Nucleus accumbens (tissue), 56 donors: ENCODE measurements at regions not wholly inside any gene's neighbourhood (a gene's known extent, or its start where the extent isn't known, plus 50 kb on each side); places are given as distances from the start of the nearest gene placed in this dataset.

Experiments
- DNase-seq, 56 donors: peaks; one replicate each; lab custom pipeline; 2025; lab: John Stamatoyannopoulos, UW

DNA sequence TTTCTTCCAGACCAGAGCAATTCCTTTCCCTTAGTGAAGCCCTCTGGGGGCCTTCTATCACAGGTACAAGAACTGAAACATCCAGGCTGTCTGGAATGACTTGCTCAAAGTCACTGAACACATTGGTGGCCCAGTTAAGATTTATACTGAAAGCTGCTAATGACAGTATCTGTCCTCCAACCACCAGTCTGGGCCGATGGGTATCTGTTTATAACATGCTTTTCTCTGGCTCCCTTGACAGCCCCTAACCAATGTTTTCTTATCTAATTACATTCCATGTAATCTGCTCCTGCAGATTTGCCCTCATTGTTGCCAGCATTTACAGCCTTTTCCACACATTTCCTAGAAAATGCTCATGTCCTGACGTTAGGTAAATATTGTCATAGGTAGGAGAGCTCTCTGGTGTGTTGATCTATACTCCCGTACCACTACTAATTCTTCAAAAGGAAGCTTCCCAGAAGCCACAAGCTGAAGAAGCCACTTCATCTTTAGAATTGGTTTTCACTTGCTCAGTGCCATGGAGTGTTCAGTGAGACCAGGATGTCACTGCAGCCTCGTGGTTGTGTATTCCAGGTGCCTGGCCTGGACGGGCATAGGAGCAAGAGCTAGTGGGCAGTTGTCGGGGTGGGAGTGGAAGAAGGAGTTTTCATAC lies 163.9 kb downstream of the TSEN15 start:
- no peak for DNase-seq

DNA sequence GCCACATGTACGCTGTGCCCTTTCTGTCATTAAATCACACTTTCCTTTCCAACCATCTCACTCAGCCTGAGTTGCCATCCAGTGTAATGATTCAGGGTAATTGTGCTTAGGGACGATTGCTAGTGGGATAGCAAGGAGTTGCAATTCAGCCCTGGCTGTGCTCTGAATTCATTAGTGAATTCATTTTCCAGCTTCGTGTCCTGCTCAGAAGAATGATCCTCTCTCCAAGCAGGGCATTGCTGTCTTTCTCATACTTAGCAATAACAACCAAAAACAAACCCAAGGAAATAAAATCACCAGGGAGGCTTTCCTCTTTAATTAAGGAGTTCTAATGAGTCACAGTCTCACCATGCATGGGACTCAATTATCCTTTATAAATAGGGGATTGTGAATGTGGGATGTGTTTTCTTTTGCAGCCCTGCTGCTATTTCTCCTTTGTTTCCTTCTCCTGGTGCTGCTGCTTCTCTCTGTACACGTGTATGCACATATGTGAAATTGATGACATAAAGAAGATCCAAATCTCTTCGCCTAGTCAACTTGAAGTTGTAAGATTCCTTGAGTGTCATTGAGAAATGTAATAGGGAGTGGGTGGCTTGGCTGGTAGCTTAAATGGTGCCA lies 167.0 kb downstream of the TSEN15 start:
- peak in 1 of 56 donors; percentile 2 for DNase-seq

- no peak for DNase-seq
These were observed 167.4 kb upstream of the C1orf21 start for GRCh38 chr1:184219414-184219813.

DNA sequence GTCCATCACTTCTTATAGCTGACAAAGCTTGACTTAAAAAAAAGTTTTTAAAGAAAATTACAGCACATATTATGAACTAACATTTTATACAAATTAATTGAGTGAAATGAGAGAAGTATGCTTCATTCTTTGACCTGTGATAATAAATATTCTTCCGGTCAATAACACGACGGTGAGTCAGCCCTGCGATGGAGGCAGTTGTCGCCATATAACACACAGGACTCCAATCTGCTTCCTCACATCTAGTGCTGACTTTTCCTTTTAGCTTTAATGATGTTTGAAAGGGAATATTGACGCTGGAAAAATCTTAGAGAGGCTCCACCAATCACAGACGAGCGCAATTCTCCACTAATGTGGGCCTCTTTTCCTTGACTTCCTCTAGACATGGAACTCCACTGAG lies 166.9 kb upstream of the C1orf21 start:
- DNase-seq, result no peak

DNA sequence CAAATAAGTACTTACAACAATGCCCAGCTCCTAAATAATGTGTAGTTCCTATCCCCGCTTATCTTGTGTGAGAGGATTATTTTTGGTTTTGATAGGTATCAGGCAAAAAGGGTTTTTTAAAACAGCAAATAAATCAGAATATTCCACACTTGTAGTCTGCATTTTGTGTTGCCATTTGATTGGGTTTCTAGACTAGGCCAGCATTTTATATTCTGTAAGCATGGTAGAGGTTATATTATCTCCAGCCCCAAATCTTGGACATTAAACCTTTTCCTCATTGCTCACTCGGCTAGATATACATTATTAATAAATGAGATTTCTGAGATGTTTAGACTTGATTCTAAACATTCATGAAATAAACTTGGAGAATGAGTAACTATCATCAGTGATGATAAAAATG lies 165.7 kb upstream of the C1orf21 start:
- no peak for DNase-seq

DNA sequence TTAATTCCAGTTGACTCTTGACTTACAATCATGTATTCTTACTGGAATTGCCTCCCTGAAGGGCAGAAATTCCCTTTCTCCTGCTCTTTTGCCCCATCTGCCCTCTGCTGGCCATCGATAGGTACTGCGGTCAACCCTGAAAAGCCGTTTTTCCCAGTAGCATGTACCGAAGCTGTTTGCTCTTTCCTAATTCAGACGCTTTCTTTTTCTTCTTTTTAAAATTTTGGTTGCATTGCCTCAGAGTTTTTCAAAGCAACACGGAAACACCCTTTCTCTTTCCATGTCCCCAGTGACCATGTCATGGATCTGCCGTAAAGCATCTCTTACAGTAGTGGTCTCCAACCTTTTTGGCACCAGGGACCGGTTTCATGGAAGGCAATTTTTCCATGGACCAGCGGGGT lies 164.2 kb upstream of the C1orf21 start:
- peak in 34 of 56 donors; percentile 1 to 68 (median 20) for DNase-seq

GRCh38 chr1:184223216-184223615 lies 163.6 kb upstream of the C1orf21 start:
- DNase-seq, result no peak

- DNase-seq, result no peak
These were observed 161.3 kb upstream of the C1orf21 start for GRCh38 chr1:184225283-184226099.

GRCh38 chr1:184226100-184226487 lies 160.7 kb upstream of the C1orf21 start:
- DNase-seq, result no peak

- no peak for DNase-seq
These were observed 158.3 kb upstream of the C1orf21 start for GRCh38 chr1:184228558-184228957.

DNA sequence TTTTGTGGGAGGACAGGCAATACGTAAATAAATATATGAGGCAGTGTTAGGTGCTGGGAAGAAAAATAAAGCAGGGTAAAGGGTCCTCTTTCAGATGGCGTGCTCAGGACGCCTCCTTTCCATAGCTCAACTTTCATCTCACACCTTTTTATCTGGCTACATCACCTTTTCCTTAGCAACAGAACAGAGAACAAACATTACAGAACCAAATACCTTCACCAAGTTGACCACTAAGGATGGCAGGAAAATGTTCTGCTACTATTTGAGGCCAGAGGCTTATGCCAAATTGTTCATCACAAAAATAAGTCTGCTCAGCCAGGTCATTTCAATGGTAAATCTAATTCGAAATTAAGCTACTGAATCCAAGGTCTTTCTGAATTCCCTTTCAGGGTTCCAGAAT lies 149.2 kb upstream of the C1orf21 start:
- DNase-seq, result no peak

DNA sequence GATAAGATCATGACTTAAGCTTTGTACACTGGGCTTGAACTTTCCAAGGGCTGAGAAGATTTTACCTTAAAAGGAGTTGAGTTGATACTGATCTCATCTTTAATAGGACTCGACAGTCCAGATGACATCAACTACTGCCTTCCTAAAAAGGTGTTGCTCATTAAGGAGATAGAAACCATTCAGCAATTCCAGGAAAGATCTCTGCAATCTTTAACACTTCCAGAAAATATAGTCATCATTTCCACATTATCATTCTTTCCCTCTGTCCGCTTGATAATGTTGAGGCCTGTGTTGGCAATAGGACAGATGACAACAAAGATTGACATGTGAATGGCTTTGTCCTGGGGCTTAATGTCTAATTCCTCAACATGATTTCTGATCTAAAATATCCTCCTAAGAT lies 145.4 kb upstream of the C1orf21 start:
- DNase-seq, result no peak

- no peak for DNase-seq
These were observed 144.3 kb upstream of the C1orf21 start for GRCh38 chr1:184242507-184242943.

DNA sequence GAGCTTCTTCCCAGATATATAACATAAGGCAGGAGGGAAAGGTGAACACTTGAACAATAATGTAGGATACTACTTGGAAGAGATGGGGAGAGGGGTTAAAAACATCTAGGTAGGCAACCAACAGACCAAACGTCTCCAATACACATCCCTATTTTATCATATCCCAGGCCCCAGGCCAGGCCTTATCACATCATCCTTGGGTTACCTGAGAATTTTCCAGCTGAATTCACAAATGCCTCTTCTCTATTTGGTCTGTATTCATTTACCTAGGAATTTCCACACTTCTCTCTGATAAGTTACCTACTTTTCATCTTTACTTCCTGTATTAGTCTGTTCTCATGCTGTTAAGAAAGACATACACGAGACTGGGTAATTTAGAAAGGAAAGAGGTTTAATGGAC lies 141.9 kb upstream of the C1orf21 start:
- DNase-seq, result no peak

DNA sequence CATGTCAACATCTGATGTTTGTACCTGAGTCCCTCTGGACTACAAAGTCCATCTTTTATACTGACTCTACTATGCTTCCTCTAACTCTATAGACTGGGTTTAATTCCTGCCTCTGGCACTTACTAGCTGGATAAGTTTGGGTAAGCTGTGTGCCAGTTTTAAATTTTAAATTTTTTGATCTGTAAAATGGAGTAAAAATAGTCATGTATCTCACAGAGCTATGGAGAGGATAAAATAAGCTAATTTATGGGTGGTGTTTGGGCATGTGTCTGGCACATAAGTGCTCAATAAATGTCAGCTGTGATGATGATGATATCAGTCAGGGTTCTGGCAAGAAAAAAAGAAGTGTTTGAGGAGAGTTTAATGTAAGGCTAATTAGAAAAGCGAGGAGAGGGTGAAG lies 139.2 kb upstream of the C1orf21 start:
- DNase-seq, result no peak

- DNase-seq, result no peak
These were observed 132.9 kb upstream of the C1orf21 start for GRCh38 chr1:184253921-184254320.

DNA sequence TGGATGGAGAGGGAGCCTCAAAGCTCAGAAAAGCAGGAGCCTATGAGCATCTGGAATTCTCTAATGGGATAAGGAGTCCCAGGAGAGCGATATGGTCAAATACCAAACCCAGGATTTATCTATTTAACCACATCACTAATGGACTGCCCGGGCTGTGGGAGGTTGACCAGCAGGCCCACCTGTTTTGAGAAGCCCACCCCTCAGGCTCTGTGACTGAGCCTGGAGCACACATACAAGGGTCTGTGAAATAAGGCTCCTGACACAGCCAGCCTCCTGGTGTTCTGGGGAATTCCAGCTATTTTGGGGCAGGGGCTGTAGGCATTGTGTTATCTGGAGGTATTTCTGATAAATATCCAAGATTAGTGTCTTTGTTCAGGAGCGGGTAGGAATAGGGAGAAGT lies 132.0 kb upstream of the C1orf21 start:
- no peak for DNase-seq

GRCh38 chr1:184255560-184255959 lies 131.3 kb upstream of the C1orf21 start:
- no peak for DNase-seq

GRCh38 chr1:184257873-184258272 lies 129.0 kb upstream of the C1orf21 start:
- DNase-seq, result no peak

- DNase-seq, result no peak
These were observed 128.3 kb upstream of the C1orf21 start for GRCh38 chr1:184258525-184258924.

GRCh38 chr1:184260382-184260781 lies 126.4 kb upstream of the C1orf21 start:
- DNase-seq, result no peak

GRCh38 chr1:184262109-184262508 lies 124.7 kb upstream of the C1orf21 start:
- no peak for DNase-seq
